Activated T-cell treated with anti-CD3 and anti-CD28 coated beads, Interleukin-2, amount 50 U/mL, for 1 hour (primary cell): ENCODE measurements at regions not wholly inside any gene's neighbourhood (a gene's known extent, or its start where the extent isn't known, plus 50 kb on each side); places are given as distances from the start of the nearest gene placed in this dataset.

Experiments used
- DNase-seq: peaks from one replicate; pipeline ENCODE4 v3.0.0-alpha.2; 2020

- peak; percentile 19 for DNase-seq
Observed at GRCh38 chr9:129321286-129322021, 143.4 kb upstream of the IER5L start.

- DNase-seq, result peak; percentile 66
Observed at GRCh38 chr9:129320575-129321285, 142.7 kb upstream of the IER5L start.

GRCh38 chr9:129319938-129320481, 141.9 kb upstream of the IER5L start:
- DNase-seq, result no peak

DNA sequence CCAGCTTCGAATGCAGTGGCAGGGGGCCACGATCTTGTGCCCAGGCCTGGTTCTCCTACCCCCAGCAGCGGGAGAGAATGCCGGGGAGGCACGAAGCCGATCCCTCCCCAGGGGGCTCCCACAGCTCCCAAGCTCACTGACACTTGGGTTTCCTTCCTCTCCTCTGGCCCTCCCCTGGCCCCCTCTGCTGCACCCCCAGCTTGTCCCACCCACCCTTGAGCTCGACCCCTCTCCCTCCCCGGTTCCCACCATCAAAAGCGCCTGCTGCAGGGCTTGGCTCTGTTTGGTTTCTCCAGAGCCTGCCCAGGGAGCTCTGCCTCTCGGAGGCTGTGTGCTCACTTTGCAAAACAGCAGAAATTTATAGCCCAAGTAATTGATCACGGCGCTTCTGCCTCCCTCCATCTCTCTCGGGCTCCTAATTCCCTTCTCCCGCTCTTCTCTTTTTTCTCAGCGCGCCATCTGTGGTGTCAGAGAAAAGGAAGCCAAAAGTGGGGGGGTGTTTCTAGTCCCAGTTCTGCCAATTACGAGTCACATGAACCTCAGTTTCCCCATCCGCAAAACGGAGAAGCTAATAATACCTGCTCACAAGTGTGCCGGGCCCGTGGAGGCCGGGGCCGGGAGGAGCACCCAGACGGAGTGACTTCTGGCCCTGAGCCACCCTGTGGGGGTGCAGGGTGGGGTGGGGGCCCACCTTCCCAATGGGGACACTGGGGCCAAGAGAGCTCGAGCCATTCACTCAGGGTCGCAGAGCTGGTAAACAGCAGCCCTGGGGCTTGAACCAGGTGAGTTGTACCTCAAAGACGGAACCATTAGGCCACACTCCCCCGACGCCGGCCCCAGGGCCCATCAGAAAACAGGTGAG, 141.2 kb upstream of the IER5L start:
- DNase-seq, result peak; percentile 15

- peak; percentile 7 for DNase-seq
Observed at GRCh38 chr9:129318121-129319075, 140.3 kb upstream of the IER5L start.

GRCh38 chr9:129317179-129318011, 139.3 kb upstream of the IER5L start:
- peak; percentile 14 for DNase-seq

GRCh38 chr9:129316281-129317030, 138.4 kb upstream of the IER5L start:
- peak; percentile 12 for DNase-seq

DNA sequence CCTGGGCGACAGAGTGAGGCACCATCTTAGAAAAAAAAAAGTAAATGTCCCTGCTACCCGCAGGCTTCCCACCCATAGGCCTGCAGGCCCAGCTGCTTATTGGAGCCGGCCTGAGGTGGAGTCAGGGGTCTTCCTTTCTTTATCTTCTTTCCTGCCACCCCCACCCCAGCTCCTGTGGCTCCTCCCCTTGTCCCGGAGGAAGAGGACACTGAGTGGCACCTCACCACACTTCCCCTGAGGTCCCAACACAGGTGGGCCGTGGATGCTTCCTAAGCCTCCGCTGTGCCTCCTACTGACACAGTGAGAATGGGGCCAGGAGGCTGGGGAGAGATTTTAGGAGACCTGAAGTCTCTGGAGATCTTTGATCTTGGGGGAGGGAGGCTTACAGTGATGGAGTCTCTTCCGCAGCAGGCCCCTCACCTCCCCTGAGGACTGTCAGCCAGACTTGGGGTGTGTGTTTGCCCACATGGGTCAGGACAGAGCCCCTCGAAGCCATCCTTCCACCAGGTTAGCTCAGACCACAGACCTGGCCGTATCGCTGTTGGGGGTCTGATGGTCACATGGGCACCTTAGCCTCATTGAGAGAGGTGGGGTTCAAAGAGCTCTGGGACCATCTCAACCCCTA, 135.4 kb upstream of the IER5L start:
- peak; percentile 3 for DNase-seq

DNA sequence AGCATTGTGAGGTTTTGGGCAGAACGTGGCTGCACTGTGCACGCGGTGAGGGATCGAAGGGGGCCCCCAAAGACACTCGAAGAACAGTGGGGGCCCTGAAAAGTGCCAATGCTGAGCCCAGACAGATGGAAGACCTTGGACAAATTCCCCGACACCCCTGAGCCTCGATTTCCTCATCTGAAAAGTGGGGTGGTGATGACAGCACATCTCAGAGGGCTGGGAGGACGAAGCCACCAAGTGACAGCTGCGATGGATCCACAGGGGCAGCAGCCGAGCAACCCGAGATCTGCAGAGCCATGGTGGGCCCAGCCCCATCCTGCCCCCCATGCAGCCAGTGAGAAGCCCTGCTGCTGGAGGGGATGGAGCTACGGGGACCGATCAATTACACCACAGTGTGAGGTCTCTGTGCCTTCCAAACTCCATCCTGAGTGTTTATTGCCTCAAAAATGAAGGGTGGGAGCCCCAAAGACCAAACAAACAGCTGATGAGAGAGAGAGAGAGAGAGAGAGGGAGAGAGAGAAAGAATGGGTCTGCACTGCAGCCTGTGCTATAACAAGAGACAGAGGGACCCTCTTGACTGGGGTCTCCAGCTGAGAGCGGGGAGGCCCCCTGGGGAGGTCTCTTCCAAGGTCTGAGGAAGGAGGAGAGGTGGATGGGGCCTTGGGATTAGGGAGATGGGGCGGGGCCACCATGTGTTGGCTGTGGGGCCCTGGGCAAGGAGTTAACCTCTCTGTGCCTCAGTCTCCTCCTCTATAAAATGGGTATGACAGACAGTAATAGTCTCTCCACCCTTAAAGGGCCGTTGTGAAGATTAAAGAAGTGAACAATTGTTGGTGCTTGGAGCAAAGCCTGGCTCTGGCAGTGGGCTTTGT, 134.4 kb upstream of the IER5L start:
- peak; percentile 4 for DNase-seq

DNA sequence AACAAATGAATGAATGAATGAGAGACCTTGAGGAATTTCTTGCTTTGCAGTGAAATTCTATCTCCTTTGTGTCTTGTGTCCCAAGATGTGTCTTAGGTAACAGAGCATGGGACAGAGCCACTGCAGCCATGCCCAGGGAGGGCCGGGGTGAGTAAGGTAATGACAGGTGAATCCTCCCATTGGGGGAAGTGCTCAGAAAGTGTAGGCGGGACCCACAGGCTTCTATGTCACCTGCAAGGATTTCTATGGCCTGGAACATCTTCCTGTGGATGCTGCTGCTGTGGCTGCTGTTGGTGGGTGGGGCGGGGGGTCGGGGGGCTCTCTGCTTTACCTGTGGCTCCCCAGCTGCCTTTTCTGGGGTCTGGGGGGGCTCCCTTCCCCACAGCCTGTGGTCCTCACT, 133.6 kb upstream of the IER5L start:
- peak; percentile 2 for DNase-seq

GRCh38 chr9:129310666-129311350, 132.7 kb upstream of the IER5L start:
- DNase-seq, result no peak

GRCh38 chr9:129309906-129310305, 131.8 kb upstream of the IER5L start:
- DNase-seq, result no peak

DNA sequence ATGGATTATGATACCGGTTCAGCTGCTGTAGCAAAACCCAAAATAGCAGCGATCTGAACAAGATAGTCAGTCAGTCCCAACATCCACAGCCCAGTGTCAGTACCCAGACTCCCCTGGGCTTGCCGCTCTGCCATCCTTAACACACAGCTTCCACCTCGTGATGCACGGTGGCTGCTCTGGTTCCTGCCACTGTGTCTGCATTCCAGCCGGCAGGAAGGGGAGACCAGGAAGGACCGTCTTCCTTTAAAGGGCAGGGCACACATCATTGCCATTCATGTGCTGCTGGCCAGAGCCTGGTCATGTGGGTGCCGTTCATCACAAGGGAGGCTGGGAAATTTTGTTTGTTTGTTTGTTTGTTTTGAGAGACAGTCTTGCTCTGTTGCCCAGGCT, 131.0 kb upstream of the IER5L start:
- DNase-seq, result no peak

GRCh38 chr9:129307227-129307970, 129.3 kb upstream of the IER5L start:
- peak; percentile 8 for DNase-seq

GRCh38 chr9:129306318-129306973, 128.4 kb upstream of the IER5L start:
- DNase-seq, result peak; percentile 11

GRCh38 chr9:129305246-129305645, 127.2 kb upstream of the IER5L start:
- no peak for DNase-seq

GRCh38 chr9:129301941-129302340, 123.9 kb upstream of the IER5L start:
- DNase-seq, result no peak
